H1 (cell line): ENCODE measurements at regions not wholly inside any gene's neighbourhood (a gene's known extent, or its start where the extent isn't known, plus 50 kb on each side); places are given as distances from the start of the nearest gene placed in this dataset.

Experiments
- CTCF ChIA-PET: fragments of 300-600 bp; sonication (Branson Sonifier 250); formaldehyde crosslinking; loops from one replicate; lab custom pipeline; 2021; ENCODE audit not compliant: partially characterized antibody; lab: Charles Lee
- POLR2A ChIA-PET: fragments of 300-600 bp; sonication (Branson Sonifier 250); formaldehyde crosslinking; loops from one replicate; lab custom pipeline; 2021; ENCODE audit warnings: inconsistent platforms; ENCODE audit not compliant: partially characterized antibody; lab: Charles Lee
- DNase-seq, 2 experiments: peaks; one replicate each; pipeline versions ENCODE4 v3.0.0 to v3.0.0-alpha.2; 2010 to 2022; ENCODE audit warnings: low spot score in 2 of 2, low read depth in 1 of 2, mixed read lengths in 1 of 2
- FAIRE-seq: peaks from 2 replicates; lab custom pipeline; 2011; peaks lifted over from hg19 to GRCh38; lab: Jason Lieb, UNC
- H2AFZ ChIP-seq: 2 replicates; pipeline ENCODE4 v1.8.1; 2012; ENCODE audit warnings: low read length, inconsistent platforms
- H2AK5ac ChIP-seq: 2 replicates; pipeline ENCODE4 v1.6.1; 2013; ENCODE audit warnings: low read depth, low read length
- H2BK120ac ChIP-seq: replicated peaks from 2 replicates; pipeline ENCODE3; 2013; ENCODE audit warnings: low read depth, low read length, inconsistent platforms
- H2BK12ac ChIP-seq: 2 replicates; pipeline ENCODE4 v1.6.1; 2013; ENCODE audit warnings: low read depth, low read length
- H2BK15ac ChIP-seq: 2 replicates; pipeline ENCODE4 v1.6.1; 2013; ENCODE audit warnings: low read length
- H2BK20ac ChIP-seq: 2 replicates; pipeline ENCODE4 v1.6.1; 2013; ENCODE audit warnings: low read length
- H2BK5ac ChIP-seq: 2 replicates; pipeline ENCODE4 v1.6.1; 2013; ENCODE audit warnings: low read depth, low read length
- H3K14ac ChIP-seq: 2 replicates; pipeline ENCODE4 v1.6.1; 2013; ENCODE audit warnings: inconsistent platforms; ENCODE audit not compliant: insufficient read length
- H3K18ac ChIP-seq: 2 replicates; pipeline ENCODE4 v1.6.1; 2013; ENCODE audit warnings: low read length; ENCODE audit errors: extremely low read depth
- H3K23ac ChIP-seq: 2 replicates; pipeline ENCODE4 v1.6.1; 2013; ENCODE audit warnings: inconsistent platforms; ENCODE audit not compliant: insufficient read length
- H3K23me2 ChIP-seq: 2 replicates; pipeline ENCODE4 v1.6.1; 2013; ENCODE audit warnings: low read depth, low read length
- H3K27ac ChIP-seq: 2 replicates; pipeline ENCODE4 v1.6.1; 2011; ENCODE audit warnings: low read depth, low read length, inconsistent platforms
- H3K27me3 ChIP-seq, 4 experiments: replicated peaks in 1 of 4; 1 replicate in 1 of 4; 2 replicates in 3 of 4; pipeline versions ENCODE4 v1.6.1 to v1.8.1; 2011 to 2013; ENCODE audit warnings: low read length in 3 of 4, mild to moderate bottlenecking in 3 of 4, inconsistent platforms in 2 of 4, mixed read lengths in 2 of 4, moderate library complexity in 1 of 4; ENCODE audit not compliant: control insufficient read depth in 3 of 4, insufficient read depth in 3 of 4; ENCODE audit errors: extremely low read depth in 1 of 4
- H3K36me3 ChIP-seq, 4 experiments: 2 replicates each; pipeline versions ENCODE4 v1.6.1 to v1.8.1; 2011 to 2013; ENCODE audit warnings: mild to moderate bottlenecking in 4 of 4, low read length in 3 of 4, moderate library complexity in 2 of 4, control low read depth in 1 of 4, inconsistent platforms in 1 of 4; ENCODE audit not compliant: insufficient read depth in 4 of 4, control insufficient read depth in 2 of 4
- H3K4ac ChIP-seq: replicated peaks from 2 replicates; pipeline ENCODE3; 2013; ENCODE audit warnings: low read length, low read depth, mixed read lengths, inconsistent platforms; ENCODE audit not compliant: insufficient read length
- H3K4me1 ChIP-seq, 4 experiments: replicated peaks in 1 of 4; 1 replicate in 1 of 4; 2 replicates in 3 of 4; pipeline versions ENCODE4 v1.6.1 to v1.8.1; 2011 to 2013; ENCODE audit warnings: low read length in 3 of 4, inconsistent platforms in 2 of 4, mixed read lengths in 1 of 4; ENCODE audit not compliant: insufficient read depth in 4 of 4, control insufficient read depth in 3 of 4
- H3K4me2 ChIP-seq, 2 experiments: 2 replicates each; pipeline versions ENCODE4 v1.6.1 to v1.8.1; 2011 to 2013; ENCODE audit warnings: low read depth in 2 of 2, low read length in 2 of 2, control low read depth in 1 of 2, inconsistent platforms in 1 of 2, mild to moderate bottlenecking in 1 of 2; ENCODE audit not compliant: insufficient read depth in 1 of 2
- H3K4me3 ChIP-seq, 4 experiments: fragments of 200-600, 300-600 bp in 1 of 4; sonication (generic), shearing (Covaris generic), sonication (Bioruptor Twin) in 1 of 4; 2 replicates each; pipeline versions ENCODE4 v1.5.1 to v1.8.1; 2011 to 2016; ENCODE audit warnings: low read length in 4 of 4, low read depth in 3 of 4, control low read depth in 2 of 4, inconsistent platforms in 2 of 4, mild to moderate bottlenecking in 2 of 4, mixed read lengths in 1 of 4, moderate library complexity in 1 of 4; ENCODE audit not compliant: insufficient read depth in 2 of 4; ENCODE audit errors: extremely low read depth in 1 of 4
- H3K56ac ChIP-seq: replicated peaks from 2 replicates; pipeline ENCODE3; 2013; ENCODE audit warnings: low read depth, mild to moderate bottlenecking, mixed read lengths, low read length, inconsistent platforms; ENCODE audit not compliant: insufficient read length
- H3K79me1 ChIP-seq: 2 replicates; pipeline ENCODE4 v1.6.1; 2013; ENCODE audit warnings: low read depth, low read length, control low read depth
- H3K79me2 ChIP-seq, 2 experiments: 2 replicates each; pipeline versions ENCODE4 v1.6.1 to v1.8.1; 2012 to 2013; ENCODE audit warnings: low read length in 2 of 2, mild to moderate bottlenecking in 2 of 2, inconsistent platforms in 1 of 2; ENCODE audit not compliant: insufficient read depth in 2 of 2, control insufficient read depth in 1 of 2
- H3K9ac ChIP-seq, 4 experiments: replicated peaks in 1 of 4; 1 replicate in 1 of 4; 2 replicates in 3 of 4; pipeline versions ENCODE4 v1.6.1 to v1.8.1; 2011 to 2013; ENCODE audit warnings: low read depth in 3 of 4, low read length in 3 of 4, control low read depth in 2 of 4, mild to moderate bottlenecking in 2 of 4, moderate library complexity in 2 of 4, inconsistent platforms in 1 of 4; ENCODE audit errors: extremely low read depth in 1 of 4
- H3K9me3 ChIP-seq, 2 experiments: 2 replicates each; pipeline versions ENCODE4 v1.6.1 to v1.8.1; 2012 to 2013; ENCODE audit warnings: mild to moderate bottlenecking in 2 of 2, moderate library complexity in 2 of 2, control low read depth in 1 of 2, inconsistent platforms in 1 of 2, low read depth in 1 of 2, low read length in 1 of 2, mixed read lengths in 1 of 2; ENCODE audit not compliant: insufficient read depth in 2 of 2
- H4K20me1 ChIP-seq, 2 experiments: replicated peaks in 1 of 2; 2 replicates each; pipeline versions ENCODE3 to v1.8.1; 2011 to 2013; ENCODE audit warnings: inconsistent platforms in 2 of 2, low read length in 2 of 2, mild to moderate bottlenecking in 1 of 2; ENCODE audit not compliant: insufficient read depth in 2 of 2, control insufficient read depth in 1 of 2
- H4K5ac ChIP-seq: 2 replicates; pipeline ENCODE4 v1.6.1; 2013; ENCODE audit warnings: low read length, low read depth, mixed read lengths, inconsistent platforms; ENCODE audit not compliant: insufficient read length
- H4K8ac ChIP-seq: 2 replicates; pipeline ENCODE4 v1.8.0; 2013; ENCODE audit warnings: mild to moderate bottlenecking, moderate library complexity, low read length, inconsistent platforms; ENCODE audit not compliant: insufficient read depth; ENCODE audit errors: extremely low read depth
- H4K91ac ChIP-seq: replicated peaks from 2 replicates; pipeline ENCODE3; 2013; ENCODE audit warnings: low read length, mixed read lengths, inconsistent platforms; ENCODE audit not compliant: insufficient read length
- ATF3 ChIP-seq: IDR thresholded peaks from 2 replicates; pipeline ENCODE4 v1.6.1; 2011; ENCODE audit warnings: low read depth, mild to moderate bottlenecking, low read length; ENCODE audit not compliant: insufficient read depth
- CHD1 ChIP-seq: IDR thresholded peaks from 2 replicates; pipeline ENCODE4 v1.6.1; 2012; ENCODE audit warnings: low read depth, low read length, improper control_type of control experiment
- POLR2A ChIP-seq, 2 experiments: IDR thresholded peaks; 1 replicate in 1 of 2; 2 replicates in 1 of 2; pipeline ENCODE4 v1.6.1; 2011; ENCODE audit warnings: low read depth in 2 of 2, low read length in 2 of 2, mild to moderate bottlenecking in 2 of 2; ENCODE audit errors: control extremely low read depth in 1 of 2
- RNF2 ChIP-seq: fragments of 200-900, 300-1000 bp; sonication (generic); IDR thresholded peaks from 2 replicates; pipeline ENCODE4 v1.7.1; 2016; ENCODE audit warnings: borderline replicate concordance, low read depth, mild to moderate bottlenecking, antibody characterized with exemption, low read length; ENCODE audit not compliant: poor library complexity, severe bottlenecking; ENCODE audit errors: missing control alignments
- SRF ChIP-seq: IDR thresholded peaks from 2 replicates; pipeline ENCODE4 v1.6.1; 2011; ENCODE audit warnings: mild to moderate bottlenecking, low read depth, low read length, moderate library complexity
- TBP ChIP-seq: IDR thresholded peaks from 2 replicates; pipeline ENCODE4 v1.6.1; 2011; ENCODE audit warnings: low read depth, low read length, improper control_type of control experiment
- WGBS, 2 experiments: shearing (Covaris generic) in 1 of 2; methylation state at CpG; one replicate each; pipeline versions ENCODE4 v1.1.6 to v1.1.7; 2013 to 2015; ENCODE audit warnings: low lambda C conversion rate in 2 of 2, mixed read lengths in 2 of 2, inconsistent platforms in 1 of 2, low coverage in 1 of 2, missing lambda C conversion rate in 1 of 2; ENCODE audit not compliant: insufficient replicate concordance in 2 of 2, insufficient coverage in 1 of 2, insufficient read length in 1 of 2; ENCODE audit errors: extremely low coverage in 1 of 2, missing lambda C conversion rate in 1 of 2; 5-methylcytosine and 5-hydroxymethylcytosine counted together

GRCh38 chr18:26654616-26655524, 106.5 kb upstream of the KCTD1 start:
- ChIA-PET CTCF (no interaction called here), POLR2A (no interaction called here)
- Histone ChIP-seq H4K8ac (no peak overlapping the region), H4K91ac (no peak overlapping the region), H3K4me1 (peaks cover 2 to 20% (median 9%) of the 10 kb centered on the region in 4 experiments; a peak in 5 of 7 replicates), H3K4me3 (peak overlapping the region; percentile 79 to 90 (median 84)), H3K79me1 (no peaks in the 10 kb centered on the region), H2BK12ac (no peak overlapping the region), H3K79me2 (no peaks in the 10 kb centered on the region), H3K18ac (no peak overlapping the region; the same call in 1 of the 2 replicates), H4K20me1 (no peaks in the 10 kb centered on the region), H2AFZ (0 out of 2 replicates have a peak overlapping the region, but pooled peaks have one; percentile 70), H3K27ac (no peak overlapping the region), H2BK20ac (no peak overlapping the region), H3K23ac (no peak overlapping the region), H3K56ac (no peak overlapping the region), H3K23me2 (peaks cover 7% of the 10 kb centered on the region), H3K9me3 (no peaks in the 10 kb centered on the region), H4K5ac (no peak overlapping the region), H3K9ac (peak overlapping the region in 1 of 4 experiments; percentile 71; a peak in 3 of 7 replicates), H3K27me3 (peaks cover 0 to 15% (median 12%) of the 10 kb centered on the region in 4 experiments; a peak in 6 of 7 replicates), H2BK5ac (no peak overlapping the region), H3K4ac (no peak overlapping the region), H3K14ac (no peak overlapping the region), H2AK5ac (no peak overlapping the region), H3K36me3 (no peaks in the 10 kb centered on the region), H2BK120ac (no peak overlapping the region), H2BK15ac (no peak overlapping the region), H3K4me2 (peak overlapping the region; percentile 96 to 97)
- WGBS, 2 experiments: 52% methylated on average over 12 of the region's 12 CpGs; no CpG with 5 or more reads in 1 of the 2 experiments
- FAIRE-seq: peak; percentile 39
- TF ChIP-seq SRF (no peak), POLR2A (IDR thresholded peaks at IDR 0.05; ENCODE audit: control extremely low read depth in 1 of 2, low read depth in 2 of 2, low read length in 2 of 2) (no peak), RNF2 (no peak), ATF3 (no peak), CHD1 (no peak), TBP (no peak)
- DNase-seq: no peak
